ENCODE measurements at regions not wholly inside any gene's neighbourhood (a gene's known extent, or its start where the extent isn't known, plus 50 kb on each side); places are given as distances from the start of the nearest gene placed in this dataset.

- Histone ChIP-seq H3K36me3 (ENCODE audit: control insufficient read depth in 4 of 4, insufficient read depth in 4 of 4, low read length in 4 of 4) (no peaks in the 10 kb centered on the region), H3K4me3 (no peak overlapping the region), H3K9ac (ENCODE audit: insufficient read depth in 1 of 2, low read length in 2 of 2) (no peak overlapping the region), H3K4me1 (ENCODE audit: control insufficient read depth in 5 of 5, insufficient read depth in 5 of 5, low read length in 5 of 5) (no peaks in the 10 kb centered on the region), H3K9me3 (ENCODE audit: control insufficient read depth in 4 of 4, insufficient read depth in 3 of 4, low read length in 3 of 4) (peaks cover 0 to 3% (median 1%) of the 10 kb centered on the region in 4 donors), H3K27ac (ENCODE audit: low read depth in 1 of 2, low read length in 1 of 2) (no peak overlapping the region), H3K27me3 (ENCODE audit: control insufficient read depth in 3 of 3, insufficient read depth in 3 of 3, low read length in 2 of 3) (no peaks in the 10 kb centered on the region)
- DNase-seq (no peak), ATAC-seq (ENCODE audit: insufficient read depth, low FRiP score) (no peak)
- WGBS, 2 donors: 86 to 87% methylated on average over 1 of the region's 1 CpG
- TF ChIP-seq CTCF (IDR thresholded peaks at IDR 0.05; ENCODE audit: control extremely low read depth, extremely low read depth): no peak
Measured at GRCh38 chr5:122600924-122601323, 174.0 kb upstream of the SNX2 start.

- Histone ChIP-seq H3K9me3 (ENCODE audit: control insufficient read depth in 4 of 4, insufficient read depth in 3 of 4, low read length in 3 of 4) (peaks cover 0 to 3% (median 1%) of the 10 kb centered on the region in 4 donors), H3K9ac (ENCODE audit: insufficient read depth in 1 of 2, low read length in 2 of 2) (no peak overlapping the region), H3K27ac (ENCODE audit: low read depth in 1 of 2, low read length in 1 of 2) (no peak overlapping the region), H3K27me3 (ENCODE audit: control insufficient read depth in 3 of 3, insufficient read depth in 3 of 3, low read length in 2 of 3) (no peaks in the 10 kb centered on the region), H3K4me1 (ENCODE audit: control insufficient read depth in 5 of 5, insufficient read depth in 5 of 5, low read length in 5 of 5) (no peaks in the 10 kb centered on the region), H3K4me3 (no peak overlapping the region), H3K36me3 (ENCODE audit: control insufficient read depth in 4 of 4, insufficient read depth in 4 of 4, low read length in 4 of 4) (no peaks in the 10 kb centered on the region)
- no peak for ATAC-seq (ENCODE audit: insufficient read depth, low FRiP score)
- no peak for TF ChIP-seq CTCF (IDR thresholded peaks at IDR 0.05; ENCODE audit: control extremely low read depth, extremely low read depth)
- peak in 2 of 3 donors; percentile 5 to 43 for DNase-seq
- 63 to 82% methylated on average over 1 of the region's 1 CpG for WGBS, 2 donors
Measured at GRCh38 chr5:122602700-122603099, 172.2 kb upstream of the SNX2 start.

- no peak overlapping the region for H3K9ac ChIP-seq (ENCODE audit: insufficient read depth in 1 of 2, low read length in 2 of 2)
- WGBS, 2 donors: 83 to 84% methylated on average over 4 of the region's 4 CpGs
Measured at GRCh38 chr5:122605236-122605635, 169.6 kb upstream of the SNX2 start.

More at GRCh38 chr5:122605236-122605635, 169.6 kb upstream of the SNX2 start:
- Histone ChIP-seq H3K27me3 (ENCODE audit: control insufficient read depth in 3 of 3, insufficient read depth in 3 of 3, low read length in 2 of 3) (no peaks in the 10 kb centered on the region), H3K4me3 (no peak overlapping the region), H3K27ac (ENCODE audit: low read depth in 1 of 2, low read length in 1 of 2) (no peak overlapping the region), H3K36me3 (ENCODE audit: control insufficient read depth in 4 of 4, insufficient read depth in 4 of 4, low read length in 4 of 4) (no peaks in the 10 kb centered on the region), H3K9me3 (ENCODE audit: control insufficient read depth in 4 of 4, insufficient read depth in 3 of 4, low read length in 3 of 4) (peaks cover 0 to 3% (median 1%) of the 10 kb centered on the region in 4 donors), H3K4me1 (ENCODE audit: control insufficient read depth in 5 of 5, insufficient read depth in 5 of 5, low read length in 5 of 5) (no peaks in the 10 kb centered on the region)
- no peak for ATAC-seq (ENCODE audit: insufficient read depth, low FRiP score)
- no peak for TF ChIP-seq CTCF (IDR thresholded peaks at IDR 0.05; ENCODE audit: control extremely low read depth, extremely low read depth)
- no peak for DNase-seq

Data from lung (tissue), 11 donors.